ENCODE measurements at regions not wholly inside any gene's neighbourhood (a gene's known extent, or its start where the extent isn't known, plus 50 kb on each side); places are given as distances from the start of the nearest gene placed in this dataset.
"Not testable (repeated sequence)": the region's sequence is repeated elsewhere in the genome, so short reads cannot be mapped to it uniquely, and the experiment has no call there.

DNA sequence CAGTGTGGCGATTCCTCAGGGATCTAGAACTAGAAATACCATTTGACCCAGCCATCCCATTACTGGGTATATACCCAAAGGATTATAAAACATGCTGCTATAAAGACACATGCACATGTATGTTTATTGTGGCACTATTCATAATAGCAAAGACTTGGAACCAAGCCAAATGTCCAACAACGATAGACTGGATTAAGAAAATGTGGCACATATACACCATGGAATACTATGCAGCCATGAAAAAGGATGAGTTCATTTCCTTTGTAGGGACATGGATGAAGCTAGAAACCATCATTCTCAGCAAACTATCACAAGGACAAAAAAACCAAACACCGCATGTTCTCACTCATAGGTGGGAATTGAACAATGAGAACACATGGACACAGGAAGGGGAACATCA lies 335.8 kb upstream of the PCDH18 start:
- DNase-seq (ENCODE audit: low read depth): not testable (repeated sequence)

DNA sequence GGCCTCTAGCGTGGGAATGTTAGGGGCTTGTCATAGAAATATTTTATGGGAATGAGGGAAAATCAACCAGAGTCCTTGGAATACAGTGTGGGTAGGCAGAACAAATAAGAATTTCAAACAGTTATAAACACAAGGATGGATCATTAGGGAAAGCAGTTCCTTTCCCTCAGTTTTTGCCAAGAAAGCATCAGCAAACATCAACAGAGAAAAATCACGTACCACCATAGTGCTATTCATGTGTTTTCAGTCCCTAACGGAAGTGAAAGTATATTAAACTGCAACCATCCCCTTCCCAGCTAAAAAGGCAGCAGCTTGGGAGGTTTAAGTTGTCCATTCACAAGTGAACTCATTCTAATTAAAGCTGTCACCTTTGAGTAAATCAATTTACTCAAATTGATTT lies 334.4 kb upstream of the PCDH18 start:
- no peak for DNase-seq (ENCODE audit: low read depth)

- DNase-seq (ENCODE audit: low read depth): peak; percentile 40
These were observed 329.4 kb upstream of the PCDH18 start for GRCh38 chr4:137861682-137862081.

- DNase-seq (ENCODE audit: low read depth): no peak
These were observed 321.1 kb upstream of the PCDH18 start for GRCh38 chr4:137853424-137853823.

DNA sequence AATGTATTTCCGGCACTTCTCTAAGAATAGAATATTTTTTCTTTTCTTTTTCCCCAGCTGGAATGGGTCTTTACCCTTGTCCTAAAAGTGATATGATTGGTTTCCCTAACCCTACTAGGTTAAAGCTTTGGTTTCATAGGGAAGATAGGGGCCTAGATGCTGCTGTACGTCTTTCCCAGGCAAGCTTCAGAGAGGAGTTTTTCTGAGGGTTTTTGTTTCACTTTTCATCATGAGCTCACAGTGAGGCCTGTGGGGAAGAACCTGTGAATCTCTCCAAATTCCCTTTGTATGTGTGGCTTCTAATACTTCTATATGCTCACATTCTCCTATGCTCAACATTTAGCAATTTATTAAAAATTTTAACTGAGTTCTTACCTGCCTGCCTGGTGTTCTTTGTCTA lies 320.0 kb upstream of the PCDH18 start:
- DNase-seq (ENCODE audit: low read depth): no peak

GRCh38 chr4:137851435-137851834 lies 319.1 kb upstream of the PCDH18 start:
- no peak for DNase-seq (ENCODE audit: low read depth)

DNA sequence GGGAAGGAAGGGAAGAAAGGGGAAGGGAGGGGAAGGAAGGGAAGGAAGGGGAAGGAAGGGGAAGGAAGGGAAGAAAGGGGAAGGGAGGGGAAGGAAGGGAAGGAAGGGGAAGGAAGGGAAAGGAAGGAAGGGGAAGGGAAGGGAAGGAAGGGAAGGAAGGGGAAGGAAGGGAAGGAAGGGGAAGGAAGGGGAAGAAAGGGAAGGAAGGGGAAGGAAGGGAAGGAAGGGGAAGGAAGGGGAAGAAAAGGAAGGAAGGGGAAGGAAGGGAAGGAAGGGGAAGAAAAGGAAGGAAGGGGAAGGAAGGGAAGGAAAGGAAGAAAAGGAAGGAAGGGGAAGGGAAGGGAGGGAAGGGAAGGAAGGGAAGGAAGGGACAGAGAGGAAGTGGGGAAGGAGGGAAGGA lies 295.7 kb upstream of the PCDH18 start:
- not testable (repeated sequence) for DNase-seq (ENCODE audit: low read depth)

DNA sequence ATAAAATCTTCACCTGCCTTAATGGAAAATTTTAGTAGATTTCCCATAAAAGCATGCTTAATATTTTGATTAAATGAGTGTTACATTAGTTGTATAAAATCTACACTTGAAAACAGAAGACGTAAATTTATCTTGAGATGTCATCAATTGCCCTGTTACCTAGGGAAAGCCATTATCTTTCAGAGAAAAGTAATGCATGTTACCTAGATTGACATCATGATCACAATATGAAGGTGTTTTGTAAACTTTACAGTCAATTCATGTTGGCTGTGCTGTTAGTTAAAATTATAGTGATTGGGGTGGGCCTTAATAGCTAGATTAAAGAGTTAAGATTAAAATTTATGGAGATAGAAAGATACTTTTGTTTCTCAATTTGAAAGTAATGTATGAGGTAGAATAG lies 293.2 kb upstream of the PCDH18 start:
- DNase-seq (ENCODE audit: low read depth): no peak

DNA sequence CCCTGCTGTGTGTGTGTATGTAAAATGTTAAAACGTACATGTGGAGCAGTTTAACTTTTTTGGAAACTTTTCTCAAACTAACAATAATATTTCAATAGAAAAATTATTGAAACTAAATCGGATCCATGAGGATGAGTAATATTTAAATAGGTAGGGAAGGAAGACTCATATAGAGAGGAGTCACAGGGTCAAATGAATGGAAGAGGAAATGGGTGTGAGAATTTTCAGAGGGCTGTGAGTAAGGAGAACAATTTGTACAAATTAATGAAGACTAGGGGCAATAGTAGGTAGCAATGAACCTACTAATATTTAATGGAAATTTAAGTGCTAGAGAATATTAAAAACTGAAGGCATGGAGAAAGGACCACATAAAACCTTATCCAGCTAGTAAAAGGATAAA lies 290.7 kb upstream of the PCDH18 start:
- no peak for DNase-seq (ENCODE audit: low read depth)

- peak; percentile 47 for DNase-seq (ENCODE audit: low read depth)
These were observed 287.7 kb upstream of the PCDH18 start for GRCh38 chr4:137819964-137820383.

GRCh38 chr4:137812258-137812657 lies 280.0 kb upstream of the PCDH18 start:
- no peak for DNase-seq (ENCODE audit: low read depth)

DNA sequence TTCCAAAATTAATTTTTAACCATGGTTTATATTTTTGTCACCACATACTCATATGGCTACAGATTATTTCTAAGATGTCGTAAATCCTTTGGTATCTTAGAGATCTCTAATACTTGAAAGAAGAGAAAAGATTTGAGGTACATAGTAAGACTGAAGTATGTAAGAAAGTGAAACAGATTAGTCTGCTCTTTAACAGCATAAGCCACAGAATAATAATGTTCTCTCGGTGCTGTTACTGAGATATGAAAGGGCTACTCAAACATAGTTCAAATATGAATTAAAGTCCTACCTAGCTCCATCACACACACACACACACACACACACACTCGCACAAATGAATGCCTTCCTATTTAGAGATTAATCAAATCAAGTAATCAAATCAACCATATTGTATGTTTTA lies 274.1 kb upstream of the PCDH18 start:
- no peak for DNase-seq (ENCODE audit: low read depth)

DNA sequence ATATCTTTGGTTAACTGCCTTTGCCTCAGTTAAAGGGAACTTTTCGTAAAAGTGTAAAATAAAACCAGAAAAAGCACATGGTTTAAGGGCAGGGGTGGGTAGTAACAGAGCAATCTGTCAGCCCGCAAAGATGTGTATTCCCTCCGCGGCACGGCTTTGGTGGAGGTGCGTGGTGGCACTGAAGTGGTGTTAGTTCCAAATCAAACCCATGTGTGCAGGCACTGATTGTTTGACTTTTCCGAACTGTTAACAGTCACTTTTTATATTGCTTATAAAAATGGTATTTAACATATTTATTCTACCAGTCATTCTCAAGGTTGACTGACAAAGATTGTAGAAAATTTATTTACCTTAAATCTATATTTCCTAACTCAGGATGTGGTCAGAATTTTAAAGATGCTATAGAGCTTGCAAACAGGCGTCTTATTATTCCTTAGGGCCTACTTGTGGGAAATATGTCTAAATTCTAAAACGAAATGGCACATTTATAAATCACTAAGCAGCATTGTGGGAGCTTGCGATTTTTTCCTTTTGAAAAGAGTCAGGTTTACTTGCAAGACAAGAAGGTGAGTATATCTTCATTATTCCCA lies 272.7 kb upstream of the PCDH18 start:
- no peak for DNase-seq (ENCODE audit: low read depth)

- DNase-seq (ENCODE audit: low read depth): no peak
These were observed 268.6 kb upstream of the PCDH18 start for GRCh38 chr4:137800861-137801260.

DNA sequence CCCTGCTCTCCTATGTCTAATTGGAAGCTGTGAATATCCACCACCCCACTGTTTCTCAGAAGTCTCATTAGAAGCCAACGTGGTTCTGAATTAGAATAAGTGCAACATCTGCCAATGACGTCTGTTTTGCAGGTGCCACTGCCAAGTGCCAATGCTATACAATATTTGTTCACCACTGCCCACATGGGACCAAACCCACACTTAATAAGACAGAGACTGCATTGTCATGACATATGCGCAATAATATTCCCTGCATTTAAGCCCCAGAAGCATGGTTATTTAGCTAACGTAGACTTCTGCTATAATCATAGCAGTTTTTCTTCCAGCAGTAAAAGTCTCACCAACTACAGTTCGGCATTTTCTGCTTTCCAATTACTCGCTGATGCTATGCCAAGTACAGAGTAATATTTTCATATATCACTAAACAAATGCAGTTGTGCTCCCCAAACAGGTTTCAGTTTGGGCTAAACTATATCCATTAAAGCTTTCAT lies 262.5 kb upstream of the PCDH18 start:
- DNase-seq (ENCODE audit: low read depth): no peak

GRCh38 chr4:137789263-137789662 lies 257.0 kb upstream of the PCDH18 start:
- DNase-seq (ENCODE audit: low read depth): not testable (repeated sequence)

DNA sequence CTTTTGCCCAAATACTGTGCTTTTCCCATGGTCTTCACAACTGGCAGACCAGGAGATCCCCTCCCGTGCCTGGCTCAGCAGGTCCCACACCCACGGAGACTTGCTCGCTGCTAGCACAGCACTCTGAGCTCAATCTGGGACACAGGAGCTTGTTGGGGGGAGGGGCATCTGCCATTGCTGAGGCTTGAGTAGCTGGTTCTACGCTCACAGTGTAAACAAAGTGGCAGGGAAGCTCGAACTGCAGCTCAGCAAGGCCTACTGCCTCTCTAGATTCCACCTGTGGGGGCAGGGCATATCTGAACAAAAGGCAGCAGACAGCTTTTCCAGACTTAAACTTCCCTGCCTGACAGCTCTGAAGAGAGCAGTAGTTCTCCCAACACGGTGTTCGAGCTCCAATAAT lies 251.6 kb upstream of the PCDH18 start:
- not testable (repeated sequence) for DNase-seq (ENCODE audit: low read depth)

DNA sequence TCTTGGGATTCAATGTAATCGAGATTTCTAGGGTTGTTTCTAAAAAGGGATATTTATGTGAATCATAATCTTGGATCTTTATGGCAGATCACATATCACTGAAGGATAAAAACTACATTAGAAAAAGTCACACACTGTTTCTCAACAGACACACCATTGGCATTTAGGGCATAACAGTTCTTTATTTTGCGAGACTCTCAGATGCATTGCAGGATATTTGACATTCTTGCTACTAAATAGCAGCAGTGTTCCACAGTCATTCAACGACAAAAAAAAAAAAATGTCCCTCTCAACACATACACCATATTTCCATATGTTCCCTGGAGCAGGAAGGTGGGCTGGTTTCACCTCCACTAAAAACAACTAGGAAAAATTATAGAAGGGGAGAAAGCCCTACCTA lies 243.4 kb upstream of the PCDH18 start:
- DNase-seq (ENCODE audit: low read depth): no peak

GRCh38 chr4:137774501-137774900 lies 242.2 kb upstream of the PCDH18 start:
- no peak for DNase-seq (ENCODE audit: low read depth)

GRCh38 chr4:137768881-137769280 lies 236.6 kb upstream of the PCDH18 start:
- no peak for DNase-seq (ENCODE audit: low read depth)

GRCh38 chr4:137768196-137768595 lies 235.9 kb upstream of the PCDH18 start:
- no peak for DNase-seq (ENCODE audit: low read depth)

- no peak for DNase-seq (ENCODE audit: low read depth)
These were observed 230.3 kb upstream of the PCDH18 start for GRCh38 chr4:137762591-137762990.

- DNase-seq (ENCODE audit: low read depth): no peak
These were observed 222.6 kb upstream of the PCDH18 start for GRCh38 chr4:137754652-137755471.
